GM23338 (cell line): ENCODE measurements at regions not wholly inside any gene's neighbourhood (a gene's known extent, or its start where the extent isn't known, plus 50 kb on each side); places are given as distances from the start of the nearest gene placed in this dataset.

ENCODE experiments used
- ATAC-seq: fragments of 200-7000 bp; cut with Tn5 transposase; 3 replicates; pipeline ENCODE4 v1.9.1; 2020
- DNase-seq: peaks from one replicate; pipeline ENCODE4 v3.0.0-alpha.2; 2015; ENCODE audit warnings: low spot score
- H2AFZ ChIP-seq: fragments of 200-600 bp; sonication (generic); 2 replicates; pipeline ENCODE4 v1.8.0; 2016; ENCODE audit warnings: antibody characterized with exemption, mild to moderate bottlenecking, moderate library complexity
- H3F3A ChIP-seq: fragments of 200-600 bp; sonication (generic); replicated peaks from 2 replicates; pipeline ENCODE4 v1.8.0; 2017; ENCODE audit warnings: antibody characterized with exemption, mixed run types, low read depth
- H3K27ac ChIP-seq: fragments of 200-600 bp; sonication (generic); 2 replicates; pipeline ENCODE4 v1.6.1; 2016; ENCODE audit warnings: low read depth
- H3K27me3 ChIP-seq: fragments of 200-600 bp; sonication (generic); 2 replicates; pipeline ENCODE4 v1.8.0; 2016; ENCODE audit warnings: mild to moderate bottlenecking, mixed run types, moderate library complexity; ENCODE audit not compliant: insufficient read depth
- H3K36me3 ChIP-seq: fragments of 200-600 bp; sonication (generic); 2 replicates; pipeline ENCODE4 v1.8.0; 2016; ENCODE audit warnings: mild to moderate bottlenecking; ENCODE audit not compliant: insufficient read depth
- H3K4me1 ChIP-seq: fragments of 200-600 bp; sonication (generic); 2 replicates; pipeline ENCODE4 v1.8.0; 2016; ENCODE audit warnings: mild to moderate bottlenecking, moderate library complexity; ENCODE audit not compliant: insufficient read depth
- H3K4me2 ChIP-seq: fragments of 200-600 bp; sonication (generic); 2 replicates; pipeline ENCODE4 v1.7.1; 2017; ENCODE audit warnings: mixed run types
- H3K4me3 ChIP-seq: fragments of 200-600 bp; sonication (generic); 2 replicates; pipeline ENCODE4 v1.6.1; 2016; ENCODE audit warnings: mixed run types
- H3K79me2 ChIP-seq: fragments of 200-600 bp; sonication (generic); replicated peaks from 2 replicates; pipeline ENCODE4 v1.8.0; 2017; ENCODE audit warnings: mild to moderate bottlenecking; ENCODE audit not compliant: insufficient read depth
- H3K9me2 ChIP-seq: fragments of 200-600 bp; sonication (generic); 2 replicates; pipeline ENCODE4 v1.8.0; 2017; ENCODE audit not compliant: insufficient read depth
- H4K20me1 ChIP-seq: fragments of 200-600 bp; sonication (generic); replicated peaks from 2 replicates; pipeline ENCODE4 v1.8.0; 2017; ENCODE audit warnings: mild to moderate bottlenecking; ENCODE audit not compliant: insufficient read depth
- H3K27ac Mint-ChIP-seq: 2 replicates; pipeline ENCODE4 v1.8.0; 2020; ENCODE audit warnings: inconsistent platforms, mild to moderate bottlenecking, moderate library complexity, mixed read lengths
- H3K27me3 Mint-ChIP-seq: 3 replicates; pipeline ENCODE4 v1.8.0; 2022; ENCODE audit warnings: low read depth, mild to moderate bottlenecking, moderate library complexity, mixed read lengths, inconsistent platforms; ENCODE audit not compliant: insufficient read depth, poor library complexity
- H3K36me3 Mint-ChIP-seq: 3 replicates; pipeline ENCODE4 v1.8.0; 2021; ENCODE audit warnings: low read depth, mild to moderate bottlenecking, inconsistent platforms, moderate library complexity, mixed read lengths
- H3K4me1 Mint-ChIP-seq: 3 replicates; pipeline ENCODE4 v1.8.0; 2020; ENCODE audit warnings: mild to moderate bottlenecking, inconsistent platforms, mixed read lengths
- H3K4me3 Mint-ChIP-seq: 3 replicates; pipeline ENCODE4 v1.8.0; 2021; ENCODE audit warnings: moderate library complexity, mild to moderate bottlenecking, inconsistent platforms, mixed read lengths
- H3K9me3 Mint-ChIP-seq: 3 replicates; pipeline ENCODE4 v1.8.0; 2020; ENCODE audit warnings: moderate library complexity, mild to moderate bottlenecking, inconsistent platforms, mixed read lengths
- CREB1 ChIP-seq: fragments of 250-450 bp; sonication (Bioruptor Pico); IDR thresholded peaks from 2 replicates; pipeline ENCODE4 v1.5.0; 2020; ENCODE audit warnings: low read depth, mild to moderate bottlenecking, moderate library complexity
- EZH2phosphoT487 ChIP-seq: fragments of 200-600 bp; sonication (generic); IDR thresholded peaks from one replicate; pipeline ENCODE4 v1.8.1; 2018; ENCODE audit warnings: antibody characterized with exemption; ENCODE audit not compliant: unreplicated experiment
- JUNB ChIP-seq: IDR thresholded peaks from one replicate; pipeline ENCODE4 v1.6.1; 2016; ENCODE audit warnings: antibody characterized with exemption; ENCODE audit not compliant: unreplicated experiment
- NANOG ChIP-seq: IDR thresholded peaks from 2 replicates; pipeline ENCODE4 v1.6.1; 2016; ENCODE audit warnings: antibody characterized with exemption, borderline replicate concordance
- POLR2AphosphoS5 ChIP-seq: IDR thresholded peaks from 2 replicates; pipeline ENCODE4 v1.6.1; 2016; ENCODE audit warnings: antibody characterized with exemption, low read depth
- ZNF462 ChIP-seq: fragments of 250-450 bp; sonication (Bioruptor Pico); IDR thresholded peaks from 2 replicates; pipeline ENCODE4 v1.5.0; 2020; ENCODE audit warnings: mild to moderate bottlenecking, moderate library complexity
- TF ChIP-seq, protein P1 (sequence below): IDR thresholded peaks from 2 replicates; pipeline ENCODE4 v1.6.1; 2016; ENCODE audit warnings: antibody characterized with exemption
- TF ChIP-seq, protein P2 (sequence below), 2 experiments: fragments of 200-600 bp in 1 of 2; sonication (generic) in 1 of 2; conservative IDR thresholded peaks; 2 replicates each; pipeline versions ENCODE4 v1.5.1 to v1.6.1; 2016 to 2017; ENCODE audit warnings: antibody characterized with exemption in 2 of 2, low read depth in 2 of 2, mild to moderate bottlenecking in 2 of 2, moderate library complexity in 1 of 2

DNA sequence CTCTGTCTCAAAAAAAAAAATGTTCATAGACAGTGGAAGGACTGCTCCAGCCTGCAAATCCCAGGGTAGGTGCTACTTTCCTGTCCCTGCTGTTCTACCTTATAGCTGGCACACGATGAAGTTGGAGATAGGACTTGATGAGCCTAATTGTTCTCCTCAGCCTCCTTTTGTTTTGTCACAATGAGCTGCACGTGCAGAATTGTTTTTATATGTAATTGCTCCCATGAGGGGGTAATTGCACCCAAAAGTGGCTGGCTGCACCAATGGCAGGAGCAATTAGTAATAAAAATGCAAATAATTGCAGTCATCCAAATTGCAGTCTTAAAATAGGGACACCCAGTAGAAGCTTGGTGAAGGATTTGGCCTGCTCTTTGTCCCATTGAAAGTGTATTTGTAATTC is 63.0 kb upstream of the PFN2 start:
- no peaks in the 10 kb centered on the region for H4K20me1 ChIP-seq
- TF ChIP-seq, protein P1, sequence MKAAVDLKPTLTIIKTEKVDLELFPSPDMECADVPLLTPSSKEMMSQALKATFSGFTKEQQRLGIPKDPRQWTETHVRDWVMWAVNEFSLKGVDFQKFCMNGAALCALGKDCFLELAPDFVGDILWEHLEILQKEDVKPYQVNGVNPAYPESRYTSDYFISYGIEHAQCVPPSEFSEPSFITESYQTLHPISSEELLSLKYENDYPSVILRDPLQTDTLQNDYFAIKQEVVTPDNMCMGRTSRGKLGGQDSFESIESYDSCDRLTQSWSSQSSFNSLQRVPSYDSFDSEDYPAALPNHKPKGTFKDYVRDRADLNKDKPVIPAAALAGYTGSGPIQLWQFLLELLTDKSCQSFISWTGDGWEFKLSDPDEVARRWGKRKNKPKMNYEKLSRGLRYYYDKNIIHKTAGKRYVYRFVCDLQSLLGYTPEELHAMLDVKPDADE: no peak
- TF ChIP-seq NANOG (0 out of 2 replicates have a peak, but pooled peaks have one; percentile 17), JUNB (no peak), CREB1 (CRISPR knock-in tag) (no peak), EZH2phosphoT487 (no peak), POLR2AphosphoS5 (no peak), ZNF462 (CRISPR knock-in tag) (no peak)
- TF ChIP-seq, protein P2, sequence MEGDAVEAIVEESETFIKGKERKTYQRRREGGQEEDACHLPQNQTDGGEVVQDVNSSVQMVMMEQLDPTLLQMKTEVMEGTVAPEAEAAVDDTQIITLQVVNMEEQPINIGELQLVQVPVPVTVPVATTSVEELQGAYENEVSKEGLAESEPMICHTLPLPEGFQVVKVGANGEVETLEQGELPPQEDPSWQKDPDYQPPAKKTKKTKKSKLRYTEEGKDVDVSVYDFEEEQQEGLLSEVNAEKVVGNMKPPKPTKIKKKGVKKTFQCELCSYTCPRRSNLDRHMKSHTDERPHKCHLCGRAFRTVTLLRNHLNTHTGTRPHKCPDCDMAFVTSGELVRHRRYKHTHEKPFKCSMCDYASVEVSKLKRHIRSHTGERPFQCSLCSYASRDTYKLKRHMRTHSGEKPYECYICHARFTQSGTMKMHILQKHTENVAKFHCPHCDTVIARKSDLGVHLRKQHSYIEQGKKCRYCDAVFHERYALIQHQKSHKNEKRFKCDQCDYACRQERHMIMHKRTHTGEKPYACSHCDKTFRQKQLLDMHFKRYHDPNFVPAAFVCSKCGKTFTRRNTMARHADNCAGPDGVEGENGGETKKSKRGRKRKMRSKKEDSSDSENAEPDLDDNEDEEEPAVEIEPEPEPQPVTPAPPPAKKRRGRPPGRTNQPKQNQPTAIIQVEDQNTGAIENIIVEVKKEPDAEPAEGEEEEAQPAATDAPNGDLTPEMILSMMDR (conservative IDR thresholded peaks at IDR 0.05; ENCODE audit: low read depth in 2 of 2): no peak
- peaks cover 62% of the 10 kb centered on the region for H3K4me1 ChIP-seq
- peaks cover 3% of the 10 kb centered on the region; the same call in 1 of the 3 replicates for H3K36me3 Mint-ChIP-seq
- H3K9me3 Mint-ChIP-seq: no peaks in the 10 kb centered on the region
- no peak overlapping the region for H3K4me3 Mint-ChIP-seq
- peaks cover 65% of the 10 kb centered on the region for H3K4me1 Mint-ChIP-seq
- ATAC-seq: no peak
- peak overlapping the region; percentile 34; the same call in 1 of the 2 replicates for H3K4me2 ChIP-seq
- DNase-seq: no peak
- no peak overlapping the region for H3K4me3 ChIP-seq
- no peak overlapping the region for H3K27ac Mint-ChIP-seq
- no peaks in the 10 kb centered on the region for H3K36me3 ChIP-seq
- peaks cover 3% of the 10 kb centered on the region; the same call in 1 of the 2 replicates for H3K9me2 ChIP-seq
- H3K27me3 ChIP-seq: no peaks in the 10 kb centered on the region
- H3F3A ChIP-seq: no peaks in the 10 kb centered on the region
- no peak overlapping the region for H3K27ac ChIP-seq
- peaks cover 8% of the 10 kb centered on the region for H3K27me3 Mint-ChIP-seq
- H2AFZ ChIP-seq: no peak overlapping the region
- H3K79me2 ChIP-seq: no peaks in the 10 kb centered on the region
